ENCODE measurements at regions not wholly inside any gene's neighbourhood (a gene's known extent, or its start where the extent isn't known, plus 50 kb on each side); places are given as distances from the start of the nearest gene placed in this dataset.

DNA sequence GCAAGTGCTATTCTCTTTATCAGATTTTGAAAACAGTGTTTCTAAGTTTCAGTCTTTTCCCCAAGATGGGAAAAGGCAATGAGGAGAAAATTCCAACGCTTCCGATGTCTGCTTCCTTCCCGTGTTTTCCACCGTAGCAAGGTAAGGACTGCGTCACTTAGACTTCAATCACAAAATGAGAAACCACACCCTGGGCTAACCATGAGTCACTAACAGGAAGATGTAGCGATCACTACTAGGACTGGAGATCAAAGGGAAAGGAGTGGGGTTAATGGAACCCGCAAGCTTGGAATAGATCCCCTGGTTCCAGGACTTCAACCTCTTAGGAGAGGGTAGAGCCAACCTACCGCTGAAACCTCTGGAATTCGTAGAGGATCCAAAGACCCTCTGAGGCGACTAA is 250.7 kb upstream of the ZFP42 start:
- TF ChIP-seq CTCF (IDR thresholded peaks at IDR 0.05) (no peak), POLR2A (IDR thresholded peaks at IDR 0.05) (no peak)
